Adrenal gland (tissue), 5 donors: ENCODE measurements at regions not wholly inside any gene's neighbourhood (a gene's known extent, or its start where the extent isn't known, plus 50 kb on each side); places are given as distances from the start of the nearest gene placed in this dataset.

Experiments
- CTCF ChIP-seq, 6 experiments: fragments of 450-650 bp in 4 of 6; fragments of 200-600 bp in 2 of 6; sonication (generic) in 1 of 6; IDR thresholded peaks; 1 replicate in 5 of 6; 2 replicates in 1 of 6; pipeline versions ENCODE4 v1.5.1 to v1.8.0; 2016 to 2021; ENCODE audit warnings: antibody characterized with exemption in 6 of 6, mild to moderate bottlenecking in 2 of 6, moderate library complexity in 1 of 6
- POLR2A ChIP-seq, 2 donors: fragments of 450-650 bp; IDR thresholded peaks; one replicate each; pipeline ENCODE4 v1.6.1; 2017; ENCODE audit warnings: antibody characterized with exemption in 2 of 2, mild to moderate bottlenecking in 2 of 2, moderate library complexity in 1 of 2
- donor health status: DM: no; HTN: no; CAD: no.

GRCh38 chr20:43803276-43803675, 76.5 kb upstream of the GTSF1L start:
- TF ChIP-seq POLR2A (IDR thresholded peaks at IDR 0.05) (no peak), CTCF (IDR thresholded peaks at IDR 0.05) (no peak)
